ENCODE measurements at regions not wholly inside any gene's neighbourhood (a gene's known extent, or its start where the extent isn't known, plus 50 kb on each side); places are given as distances from the start of the nearest gene placed in this dataset.

- Histone ChIP-seq H3K4me2 (peak overlapping the region; percentile 55), H3K4me3 (no peak overlapping the region), H3K36me3 (replicated peaks; ENCODE audit: insufficient read depth, low read depth) (no peaks in the 10 kb centered on the region), H4K20me1 (ENCODE audit: insufficient read depth, poor library complexity, severe bottlenecking) (no peaks in the 10 kb centered on the region), H2AFZ (no peak overlapping the region), H3K9me3 (ENCODE audit: low read depth) (no peaks in the 10 kb centered on the region), H3K4me1 (ENCODE audit: insufficient read depth) (no peaks in the 10 kb centered on the region), H3K27ac (no peak overlapping the region), H3K79me2 (no peaks in the 10 kb centered on the region), H3K27me3 (peaks cover 47% of the 10 kb centered on the region), H3K9me2 (replicated peaks; ENCODE audit: insufficient read depth) (no peaks in the 10 kb centered on the region)
- DNase-seq (ENCODE audit: low spot score), result peak; percentile 63
- 5% methylated on average over 15 of the region's 15 CpGs for WGBS (ENCODE audit: low lambda C conversion rate, missing lambda C conversion rate)
- TF ChIP-seq EZH2 (IDR thresholded peaks at IDR 0.05; ENCODE audit: borderline replicate concordance) (peak; percentile 22), CTCF (IDR thresholded peaks at IDR 0.05; ENCODE audit: poor library complexity) (peak; percentile 14), EZH2phosphoT487 (IDR thresholded peaks at IDR 0.05; ENCODE audit: low read depth, severe bottlenecking, unreplicated experiment) (no peak)
These were observed 128.5 kb upstream of the RRP15 start for GRCh38 chr1:218156595-218156994.

- no peaks in the 10 kb centered on the region for H3K9me2 ChIP-seq (replicated peaks; ENCODE audit: insufficient read depth)
- no peak overlapping the region for H3K27ac ChIP-seq
These were observed 121.7 kb upstream of the RRP15 start for GRCh38 chr1:218163371-218163770.

GRCh38 chr1:218164111-218164929, 120.8 kb upstream of the RRP15 start:
- H3K9me2 ChIP-seq (replicated peaks; ENCODE audit: insufficient read depth), result no peaks in the 10 kb centered on the region
- WGBS (ENCODE audit: low lambda C conversion rate, missing lambda C conversion rate), result 1% methylated on average over 59 of the region's 68 CpGs
- peak overlapping the region; percentile 97 for H3K4me2 ChIP-seq
- peak; percentile 83 for TF ChIP-seq EZH2 (IDR thresholded peaks at IDR 0.05; ENCODE audit: borderline replicate concordance)
- peak; percentile 70 for TF ChIP-seq EZH2phosphoT487 (IDR thresholded peaks at IDR 0.05; ENCODE audit: low read depth, severe bottlenecking, unreplicated experiment)
- TF ChIP-seq CTCF (IDR thresholded peaks at IDR 0.05; ENCODE audit: poor library complexity), result peak; percentile 6
- H4K20me1 ChIP-seq (ENCODE audit: insufficient read depth, poor library complexity, severe bottlenecking), result no peaks in the 10 kb centered on the region
- no peaks in the 10 kb centered on the region for H3K9me3 ChIP-seq (ENCODE audit: low read depth)
- H3K27ac ChIP-seq, result no peak overlapping the region
- H2AFZ ChIP-seq, result peak overlapping the region; percentile 95
- H3K4me1 ChIP-seq (ENCODE audit: insufficient read depth), result peaks cover 3% of the 10 kb centered on the region
- H3K27me3 ChIP-seq, result peaks cover 96% of the 10 kb centered on the region
- no peaks in the 10 kb centered on the region for H3K79me2 ChIP-seq
- peak overlapping the region; percentile 58 for H3K4me3 ChIP-seq
- peak; percentile 42 for DNase-seq (ENCODE audit: low spot score)
- H3K36me3 ChIP-seq (replicated peaks; ENCODE audit: insufficient read depth, low read depth), result no peaks in the 10 kb centered on the region

More at GRCh38 chr1:218163371-218163770, 121.7 kb upstream of the RRP15 start:
- peak overlapping the region; percentile 97 for H3K4me2 ChIP-seq
- peaks cover 3% of the 10 kb centered on the region for H3K4me1 ChIP-seq (ENCODE audit: insufficient read depth)
- no peaks in the 10 kb centered on the region for H3K36me3 ChIP-seq (replicated peaks; ENCODE audit: insufficient read depth, low read depth)
- TF ChIP-seq CTCF (IDR thresholded peaks at IDR 0.05; ENCODE audit: poor library complexity), result no peak
- peak overlapping the region; percentile 58 for H3K4me3 ChIP-seq
- DNase-seq (ENCODE audit: low spot score), result no peak
- H3K79me2 ChIP-seq, result no peaks in the 10 kb centered on the region
- peaks cover 88% of the 10 kb centered on the region for H3K27me3 ChIP-seq
- WGBS (ENCODE audit: low lambda C conversion rate, missing lambda C conversion rate), result 72% methylated on average over 7 of the region's 7 CpGs
- no peaks in the 10 kb centered on the region for H4K20me1 ChIP-seq (ENCODE audit: insufficient read depth, poor library complexity, severe bottlenecking)
- no peaks in the 10 kb centered on the region for H3K9me3 ChIP-seq (ENCODE audit: low read depth)
- no peak overlapping the region for H2AFZ ChIP-seq
